ENCODE measurements at regions not wholly inside any gene's neighbourhood (a gene's known extent, or its start where the extent isn't known, plus 50 kb on each side); places are given as distances from the start of the nearest gene placed in this dataset.

DNA sequence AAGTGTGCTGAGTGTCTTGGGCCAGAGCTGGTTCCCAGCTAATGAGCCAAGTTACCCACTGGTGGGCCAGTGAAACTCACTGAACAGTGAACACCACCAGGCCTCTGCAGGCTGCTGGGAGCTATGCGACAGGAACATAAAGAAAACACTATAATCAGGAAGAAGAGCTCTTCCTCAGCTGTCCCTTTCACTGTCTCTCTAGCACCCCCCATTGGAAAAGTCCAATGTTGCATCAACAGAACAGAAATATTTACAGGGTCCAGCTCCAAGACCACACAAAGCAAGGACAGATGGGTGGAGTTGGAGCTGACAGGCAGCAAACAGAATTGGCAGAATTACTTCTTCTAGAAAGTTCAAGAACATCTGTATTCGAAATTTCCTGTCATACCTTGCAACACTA, 903.6 kb upstream of the TMEM132C start:
- peaks cover 0 to 2% (median 0%) of the 10 kb centered on the region in 4 donors for H3K9me3 ChIP-seq (ENCODE audit: control insufficient read depth in 4 of 4, insufficient read depth in 3 of 4, low read length in 3 of 4)
- H3K4me1 ChIP-seq (ENCODE audit: control insufficient read depth in 5 of 5, insufficient read depth in 5 of 5, low read length in 5 of 5) = no peaks in the 10 kb centered on the region
- no peaks in the 10 kb centered on the region for H3K36me3 ChIP-seq (ENCODE audit: control insufficient read depth in 4 of 4, insufficient read depth in 4 of 4, low read length in 4 of 4)
- TF ChIP-seq CTCF (IDR thresholded peaks at IDR 0.05; ENCODE audit: control extremely low read depth, extremely low read depth) = no peak
- DNase-seq (no peak), ATAC-seq (ENCODE audit: insufficient read depth, low FRiP score) (no peak)
- WGBS, 2 donors = 58 to 63% methylated on average over 2 of the region's 2 CpGs
- H3K27me3 ChIP-seq (ENCODE audit: control insufficient read depth in 3 of 3, insufficient read depth in 3 of 3, low read length in 2 of 3) = no peaks in the 10 kb centered on the region
- H3K9ac ChIP-seq (ENCODE audit: insufficient read depth in 1 of 2, low read length in 2 of 2) = no peak overlapping the region
- no peak overlapping the region for H3K27ac ChIP-seq (ENCODE audit: low read depth in 1 of 2, low read length in 1 of 2)
- no peak overlapping the region for H3K4me3 ChIP-seq

GRCh38 chr12:127373559-127373958, 893.4 kb upstream of the TMEM132C start:
- no peak for DNase-seq
- no peak overlapping the region for H3K4me3 ChIP-seq
- 85 to 89% methylated on average over 4 of the region's 4 CpGs for WGBS, 2 donors
- no peaks in the 10 kb centered on the region for H3K27me3 ChIP-seq (ENCODE audit: control insufficient read depth in 3 of 3, insufficient read depth in 3 of 3, low read length in 2 of 3)
- peaks cover 0 to 5% (median 0%) of the 10 kb centered on the region in 4 donors for H3K9me3 ChIP-seq (ENCODE audit: control insufficient read depth in 4 of 4, insufficient read depth in 3 of 4, low read length in 3 of 4)
- TF ChIP-seq CTCF (IDR thresholded peaks at IDR 0.05; ENCODE audit: control extremely low read depth, extremely low read depth) = no peak
- H3K9ac ChIP-seq (ENCODE audit: insufficient read depth in 1 of 2, low read length in 2 of 2) = no peak overlapping the region
- H3K27ac ChIP-seq (ENCODE audit: low read depth in 1 of 2, low read length in 1 of 2) = no peak overlapping the region
- no peak for ATAC-seq (ENCODE audit: insufficient read depth, low FRiP score)
- H3K4me1 ChIP-seq (ENCODE audit: control insufficient read depth in 5 of 5, insufficient read depth in 5 of 5, low read length in 5 of 5) = no peaks in the 10 kb centered on the region
- H3K36me3 ChIP-seq (ENCODE audit: control insufficient read depth in 4 of 4, insufficient read depth in 4 of 4, low read length in 4 of 4) = no peaks in the 10 kb centered on the region

- H3K9ac ChIP-seq (ENCODE audit: insufficient read depth in 1 of 2, low read length in 2 of 2) = no peak overlapping the region
- no peaks in the 10 kb centered on the region for H3K4me1 ChIP-seq (ENCODE audit: control insufficient read depth in 5 of 5, insufficient read depth in 5 of 5, low read length in 5 of 5)
- DNase-seq (no peak), ATAC-seq (ENCODE audit: insufficient read depth, low FRiP score) (no peak)
- H3K27ac ChIP-seq (ENCODE audit: low read depth in 1 of 2, low read length in 1 of 2) = no peak overlapping the region
- no peaks in the 10 kb centered on the region for H3K27me3 ChIP-seq (ENCODE audit: control insufficient read depth in 3 of 3, insufficient read depth in 3 of 3, low read length in 2 of 3)
- TF ChIP-seq CTCF (IDR thresholded peaks at IDR 0.05; ENCODE audit: control extremely low read depth, extremely low read depth) = no peak
- H3K36me3 ChIP-seq (ENCODE audit: control insufficient read depth in 4 of 4, insufficient read depth in 4 of 4, low read length in 4 of 4) = no peaks in the 10 kb centered on the region
- peaks cover 0 to 2% (median 0%) of the 10 kb centered on the region in 4 donors for H3K9me3 ChIP-seq (ENCODE audit: control insufficient read depth in 4 of 4, insufficient read depth in 3 of 4, low read length in 3 of 4)
- no peak overlapping the region for H3K4me3 ChIP-seq
Observed at GRCh38 chr12:127374447-127374846, 892.5 kb upstream of the TMEM132C start.

DNA sequence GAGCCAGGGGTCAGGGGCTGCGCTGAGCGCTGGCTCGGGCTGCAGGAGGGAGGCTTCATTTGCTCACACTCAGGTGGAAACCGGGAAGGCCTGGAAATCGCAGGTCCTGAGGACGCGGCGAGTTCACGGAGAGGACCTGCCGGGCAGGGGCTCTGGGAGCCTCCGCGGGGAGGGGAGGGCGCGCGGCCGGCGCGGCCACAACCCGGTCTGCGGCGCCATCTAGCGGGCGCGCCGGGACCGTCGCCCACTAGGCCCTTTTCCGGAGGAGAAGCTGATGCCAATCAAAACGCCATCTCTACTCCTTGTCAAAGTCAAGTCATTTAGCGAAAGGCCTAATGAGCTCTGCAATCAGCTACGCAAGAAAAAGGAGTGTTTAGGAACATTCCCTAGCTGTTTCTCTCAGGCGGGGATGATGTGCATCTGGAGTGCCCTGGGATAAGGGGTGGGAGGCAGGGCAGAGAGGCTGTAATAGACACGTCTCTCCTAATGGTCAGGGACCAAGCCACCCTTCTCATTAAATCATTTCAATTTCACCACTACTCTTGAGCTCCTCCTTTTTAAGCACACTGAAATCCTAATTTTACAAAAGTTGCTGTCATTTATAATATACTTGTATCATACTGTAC, 885.8 kb upstream of the TMEM132C start:
- H3K9me3 ChIP-seq (ENCODE audit: control insufficient read depth in 4 of 4, insufficient read depth in 3 of 4, low read length in 3 of 4) = no peaks in the 10 kb centered on the region
- H3K27me3 ChIP-seq (ENCODE audit: control insufficient read depth in 3 of 3, insufficient read depth in 3 of 3, low read length in 2 of 3) = peaks cover 0 to 3% (median 0%) of the 10 kb centered on the region in 3 donors
- no peak overlapping the region for H3K4me3 ChIP-seq
- peaks cover 0 to 1% (median 0%) of the 10 kb centered on the region in 5 donors for H3K4me1 ChIP-seq (ENCODE audit: control insufficient read depth in 5 of 5, insufficient read depth in 5 of 5, low read length in 5 of 5)
- TF ChIP-seq CTCF (IDR thresholded peaks at IDR 0.05; ENCODE audit: control extremely low read depth, extremely low read depth) = peak; percentile 44
- H3K27ac ChIP-seq (ENCODE audit: low read depth in 1 of 2, low read length in 1 of 2) = no peak overlapping the region
- DNase-seq (peak; percentile 19 to 43 (median 36)), ATAC-seq (ENCODE audit: insufficient read depth, low FRiP score) (peak; percentile 69)
- 4% methylated on average over 33 of the region's 33 CpGs for WGBS, 2 donors
- H3K9ac ChIP-seq (ENCODE audit: insufficient read depth in 1 of 2, low read length in 2 of 2) = no peak overlapping the region
- no peaks in the 10 kb centered on the region for H3K36me3 ChIP-seq (ENCODE audit: control insufficient read depth in 4 of 4, insufficient read depth in 4 of 4, low read length in 4 of 4)
